Activated naive CD4-positive, alpha-beta T cell treated with anti-CD3 and anti-CD28 coated beads, Interleukin-2, amount 50 U/mL, for 72 hours (primary cell): ENCODE measurements at regions not wholly inside any gene's neighbourhood (a gene's known extent, or its start where the extent isn't known, plus 50 kb on each side); places are given as distances from the start of the nearest gene placed in this dataset.
A peak's percentile ranks its signal among the peaks of the same experiment; 100 is the strongest.
"Not testable (repeated sequence)": the region's sequence is repeated elsewhere in the genome, so short reads cannot be mapped to it uniquely, and the experiment has no call there.

ENCODE experiments used
- ATAC-seq, 2 donors: fragments of 150-1000 bp; cut with Tn5 transposase; 2 replicates each; pipeline ENCODE4 v1.10.0; 2021; ENCODE audit warnings: mild to moderate bottlenecking in 2 of 2, moderate library complexity in 2 of 2
- DNase-seq, 2 donors: peaks; one replicate each; pipeline ENCODE4 v3.0.0; 2021 to 2022; ENCODE audit warnings: low spot score in 2 of 2
- H3K27ac Mint-ChIP-seq, 2 donors: one replicate each; pipeline ENCODE4 v1.8.0; 2022; ENCODE audit warnings: mild to moderate bottlenecking in 2 of 2, mixed read lengths in 2 of 2
- H3K36me3 Mint-ChIP-seq, 2 donors: one replicate each; pipeline ENCODE4 v1.8.0; 2022; ENCODE audit warnings: mixed read lengths in 2 of 2
- H3K9me3 Mint-ChIP-seq, 2 donors: one replicate each; pipeline ENCODE4 v1.8.0; 2022; ENCODE audit warnings: mixed read lengths in 2 of 2

GRCh38 chr1:121079655-121080054, 104.5 kb downstream of the FAM72B start:
- not testable (repeated sequence) for H3K9me3 Mint-ChIP-seq, H3K36me3 Mint-ChIP-seq, DNase-seq, ATAC-seq
- H3K27ac Mint-ChIP-seq, result peak overlapping the region in 1 of 2 donors; percentile 66

GRCh38 chr1:121080197-121080903, 103.8 kb downstream of the FAM72B start:
- H3K27ac Mint-ChIP-seq, result peak overlapping the region in 1 of 2 donors; percentile 66
- not testable (repeated sequence) for H3K36me3 Mint-ChIP-seq, DNase-seq, H3K9me3 Mint-ChIP-seq
- peak in 1 of 2 donors; percentile 21 for ATAC-seq

- not testable (repeated sequence) for H3K36me3 Mint-ChIP-seq, H3K27ac Mint-ChIP-seq, DNase-seq, H3K9me3 Mint-ChIP-seq, ATAC-seq
These were observed 103.3 kb downstream of the FAM72B start for GRCh38 chr1:121080904-121081264.

- not testable (repeated sequence) for H3K36me3 Mint-ChIP-seq, DNase-seq, H3K27ac Mint-ChIP-seq, H3K9me3 Mint-ChIP-seq, ATAC-seq
These were observed 102.4 kb downstream of the FAM72B start for GRCh38 chr1:121081625-121082199.

- ATAC-seq, H3K27ac Mint-ChIP-seq, H3K9me3 Mint-ChIP-seq, DNase-seq, H3K36me3 Mint-ChIP-seq: not testable (repeated sequence)
These were observed 101.1 kb downstream of the FAM72B start for GRCh38 chr1:121082995-121083394.

GRCh38 chr1:121086249-121086648, 97.9 kb downstream of the FAM72B start:
- not testable (repeated sequence) for H3K36me3 Mint-ChIP-seq, H3K27ac Mint-ChIP-seq, DNase-seq, H3K9me3 Mint-ChIP-seq
- ATAC-seq, result peak; percentile 83 to 88

- H3K27ac Mint-ChIP-seq, DNase-seq, H3K9me3 Mint-ChIP-seq, H3K36me3 Mint-ChIP-seq: not testable (repeated sequence)
- peak; percentile 31 to 42 for ATAC-seq
These were observed 96.9 kb downstream of the FAM72B start for GRCh38 chr1:121087221-121087620.

- H3K36me3 Mint-ChIP-seq, H3K9me3 Mint-ChIP-seq, H3K27ac Mint-ChIP-seq, ATAC-seq, DNase-seq: not testable (repeated sequence)
These were observed 95.6 kb downstream of the FAM72B start for GRCh38 chr1:121088568-121088967.

GRCh38 chr1:121092329-121092968, 91.7 kb downstream of the FAM72B start:
- H3K9me3 Mint-ChIP-seq, DNase-seq, H3K36me3 Mint-ChIP-seq, H3K27ac Mint-ChIP-seq: not testable (repeated sequence)
- ATAC-seq, result peak; percentile 43 to 59

GRCh38 chr1:121095014-121095413, 89.1 kb downstream of the FAM72B start:
- H3K36me3 Mint-ChIP-seq, ATAC-seq, DNase-seq, H3K27ac Mint-ChIP-seq, H3K9me3 Mint-ChIP-seq: not testable (repeated sequence)

- H3K27ac Mint-ChIP-seq, H3K36me3 Mint-ChIP-seq, H3K9me3 Mint-ChIP-seq: not testable (repeated sequence)
- DNase-seq, result peak; percentile 89 to 91
- peak; percentile 91 to 92 for ATAC-seq
These were observed 86.8 kb downstream of the FAM72B start for GRCh38 chr1:121097127-121097866.

- not testable (repeated sequence) for H3K27ac Mint-ChIP-seq, H3K9me3 Mint-ChIP-seq, DNase-seq, ATAC-seq, H3K36me3 Mint-ChIP-seq
These were observed 86.3 kb downstream of the FAM72B start for GRCh38 chr1:121097867-121098215.

GRCh38 chr1:121109025-121109424, 75.1 kb downstream of the FAM72B start:
- H3K36me3 Mint-ChIP-seq, ATAC-seq, DNase-seq, H3K9me3 Mint-ChIP-seq, H3K27ac Mint-ChIP-seq: not testable (repeated sequence)

- ATAC-seq, result peak; percentile 62 to 73
- not testable (repeated sequence) for H3K9me3 Mint-ChIP-seq, H3K36me3 Mint-ChIP-seq, H3K27ac Mint-ChIP-seq, DNase-seq
These were observed 67.4 kb downstream of the FAM72B start for GRCh38 chr1:121116522-121117297.

GRCh38 chr1:121117298-121117611, 66.9 kb downstream of the FAM72B start:
- not testable (repeated sequence) for H3K36me3 Mint-ChIP-seq, DNase-seq
- peak; percentile 72 for ATAC-seq

GRCh38 chr1:121117622-121118479, 66.3 kb downstream of the FAM72B start:
- not testable (repeated sequence) for H3K27ac Mint-ChIP-seq, H3K36me3 Mint-ChIP-seq, H3K9me3 Mint-ChIP-seq
- DNase-seq (peak in 1 of 2 donors; percentile 4), ATAC-seq (peak; percentile 32 to 44)

More at GRCh38 chr1:121117298-121117611, 66.9 kb downstream of the FAM72B start:
- not testable (repeated sequence) for H3K27ac Mint-ChIP-seq, H3K9me3 Mint-ChIP-seq
